IMR-90 (cell line): ENCODE measurements at regions not wholly inside any gene's neighbourhood (a gene's known extent, or its start where the extent isn't known, plus 50 kb on each side); places are given as distances from the start of the nearest gene placed in this dataset.

Source experiments
- ATAC-seq: fragments of 200-7000 bp; cut with Tn5 transposase; 2 replicates; pipeline ENCODE4 v1.9.1; 2020; ENCODE audit warnings: low read depth, mild to moderate bottlenecking, moderate library complexity
- BruUV-seq: library from RNA; stranded (reverse); fragments of 400-500 nt; replicated peaks from 2 replicates; lab custom pipeline; 2021; lab: Mats Ljungman, UMichigan
- CTCF ChIA-PET: fragments of 300-600 bp; formaldehyde crosslinking; extraction: SDS; loops from one replicate; lab custom pipeline; 2021; ENCODE audit warnings: antibody characterized with exemption; lab: Yijun Ruan, JAX
- POLR2A ChIA-PET: fragments of 300-600 bp; sonication (Branson Sonifier 250); formaldehyde crosslinking; loops from one replicate; lab custom pipeline; 2022; ENCODE audit warnings: antibody characterized with exemption; ENCODE audit not compliant: unreplicated experiment; lab: Charles Lee
- DNase-seq: peaks from one replicate; pipeline ENCODE4 v3.0.0; 2013
- H2AFZ ChIP-seq: replicated peaks from 2 replicates; pipeline ENCODE3; 2013; ENCODE audit warnings: low read length, mild to moderate bottlenecking; ENCODE audit not compliant: poor library complexity
- H2AK5ac ChIP-seq: 2 replicates; pipeline ENCODE4 v1.6.1; 2013; ENCODE audit warnings: low read depth, low read length, inconsistent platforms
- H2AK9ac ChIP-seq: replicated peaks from 2 replicates; pipeline ENCODE3; 2013; ENCODE audit warnings: mild to moderate bottlenecking, low read depth, low read length, moderate library complexity; ENCODE audit not compliant: poor library complexity
- H2BK120ac ChIP-seq: 2 replicates; pipeline ENCODE4 v1.6.1; 2013; ENCODE audit warnings: low read depth, low read length, inconsistent platforms
- H2BK15ac ChIP-seq: 3 replicates; pipeline ENCODE4 v1.6.1; 2013; ENCODE audit warnings: low read depth, low read length, inconsistent platforms
- H2BK20ac ChIP-seq: 2 replicates; pipeline ENCODE4 v1.6.1; 2013; ENCODE audit warnings: low read depth, mild to moderate bottlenecking, inconsistent platforms, low read length, moderate library complexity
- H2BK5ac ChIP-seq: 2 replicates; pipeline ENCODE4 v1.6.1; 2013; ENCODE audit warnings: mild to moderate bottlenecking, low read depth, low read length, inconsistent platforms; ENCODE audit not compliant: poor library complexity, severe bottlenecking
- H3K14ac ChIP-seq: replicated peaks from 2 replicates; pipeline ENCODE4 v1.6.1; 2013; ENCODE audit warnings: low read depth, low read length, inconsistent platforms
- H3K18ac ChIP-seq: 2 replicates; pipeline ENCODE4 v1.6.1; 2013; ENCODE audit warnings: low read depth, low read length, control low read depth
- H3K23ac ChIP-seq: 2 replicates; pipeline ENCODE4 v1.6.1; 2013; ENCODE audit warnings: low read depth, low read length, inconsistent platforms
- H3K27ac ChIP-seq: 2 replicates; pipeline ENCODE4 v1.5.1; 2013; ENCODE audit warnings: mild to moderate bottlenecking, control low read depth, low read length; ENCODE audit not compliant: insufficient read depth
- H3K27me3 ChIP-seq: 2 replicates; pipeline ENCODE4 v1.6.1; 2013; ENCODE audit warnings: low read length; ENCODE audit not compliant: control insufficient read depth, insufficient read depth
- H3K36me3 ChIP-seq: 2 replicates; pipeline ENCODE4 v1.6.1; 2013; ENCODE audit warnings: low read length, mixed read lengths; ENCODE audit not compliant: control insufficient read depth, insufficient read depth
- H3K4ac ChIP-seq: 2 replicates; pipeline ENCODE4 v1.6.1; 2013; ENCODE audit warnings: low read depth, low read length, inconsistent platforms
- H3K4me1 ChIP-seq: 2 replicates; pipeline ENCODE4 v1.6.1; 2013; ENCODE audit warnings: low read length, mixed read lengths; ENCODE audit not compliant: control insufficient read depth, insufficient read depth
- H3K4me2 ChIP-seq: 2 replicates; pipeline ENCODE4 v1.6.1; 2013; ENCODE audit warnings: low read depth, mild to moderate bottlenecking, control low read depth, low read length, moderate library complexity
- H3K4me3 ChIP-seq: 2 replicates; pipeline ENCODE4 v1.5.1; 2013; ENCODE audit warnings: low read depth, mild to moderate bottlenecking, control low read depth, low read length, moderate library complexity; ENCODE audit not compliant: insufficient read depth
- H3K56ac ChIP-seq: 2 replicates; pipeline ENCODE4 v1.6.1; 2013; ENCODE audit warnings: low read length, inconsistent platforms; ENCODE audit not compliant: insufficient read depth; ENCODE audit errors: extremely low read depth
- H3K79me1 ChIP-seq, 2 experiments: 2 replicates each; pipeline ENCODE4 v1.6.1; 2013; ENCODE audit warnings: low read length in 2 of 2, inconsistent platforms in 1 of 2, low read depth in 1 of 2
- H3K9ac ChIP-seq: 2 replicates; pipeline ENCODE4 v1.6.1; 2013; ENCODE audit warnings: low read depth, low read length, control low read depth
- H3K9me1 ChIP-seq: 2 replicates; pipeline ENCODE4 v1.6.1; 2013; ENCODE audit warnings: low read length, inconsistent platforms; ENCODE audit not compliant: insufficient read depth
- H3K9me3 ChIP-seq: 2 replicates; pipeline ENCODE4 v1.6.1; 2013; ENCODE audit warnings: low read length; ENCODE audit not compliant: control insufficient read depth, insufficient read depth
- H4K20me1 ChIP-seq: 2 replicates; pipeline ENCODE4 v1.6.1; 2013; ENCODE audit warnings: low read length, inconsistent platforms; ENCODE audit not compliant: insufficient read depth
- H4K5ac ChIP-seq: 2 replicates; pipeline ENCODE4 v1.6.1; 2013; ENCODE audit warnings: mild to moderate bottlenecking, low read depth, low read length, control low read depth
- H4K8ac ChIP-seq, 2 experiments: 2 replicates each; pipeline ENCODE4 v1.6.1; 2013; ENCODE audit warnings: low read depth in 2 of 2, low read length in 2 of 2, control low read depth in 1 of 2, inconsistent platforms in 1 of 2
- H4K91ac ChIP-seq: 2 replicates; pipeline ENCODE4 v1.6.1; 2013; ENCODE audit warnings: low read depth, low read length, inconsistent platforms; ENCODE audit not compliant: insufficient read depth
- BHLHE40 ChIP-seq: fragments of 150-350 bp; IDR thresholded peaks from 2 replicates; pipeline ENCODE4 v1.6.1; 2016; ENCODE audit warnings: mild to moderate bottlenecking, low read depth, low read length
- CEBPB ChIP-seq: IDR thresholded peaks from 2 replicates; pipeline ENCODE4 v1.6.1; 2012; ENCODE audit warnings: low read depth, low read length, improper control_type of control experiment
- CHD1 ChIP-seq: IDR thresholded peaks from 2 replicates; pipeline ENCODE4 v1.6.1; 2012; ENCODE audit warnings: low read depth, low read length, improper control_type of control experiment
- CTCF ChIP-seq: conservative IDR thresholded peaks from 2 replicates; pipeline ENCODE4 v1.5.1; 2012; ENCODE audit warnings: mild to moderate bottlenecking, low read depth, low read length, improper control_type of control experiment
- ELK1 ChIP-seq: fragments of 150-350 bp; IDR thresholded peaks from 2 replicates; pipeline ENCODE4 v1.6.1; 2016; ENCODE audit warnings: low read depth, mild to moderate bottlenecking, low read length, moderate library complexity, borderline replicate concordance
- FOS ChIP-seq: fragments of 150-350 bp; IDR thresholded peaks from 2 replicates; pipeline ENCODE4 v1.6.1; 2016; ENCODE audit warnings: low read depth, low read length
- MAFK ChIP-seq: IDR thresholded peaks from 2 replicates; pipeline ENCODE4 v1.6.1; 2012; ENCODE audit warnings: low read depth, low read length, improper control_type of control experiment
- MAZ ChIP-seq: IDR thresholded peaks from 2 replicates; pipeline ENCODE4 v1.6.1; 2012; ENCODE audit warnings: low read depth, mild to moderate bottlenecking, low read length, improper control_type of control experiment, moderate library complexity, borderline replicate concordance
- MXI1 ChIP-seq: IDR thresholded peaks from 2 replicates; pipeline ENCODE4 v1.6.1; 2012; ENCODE audit warnings: low read depth, mild to moderate bottlenecking, low read length, moderate library complexity, borderline replicate concordance
- NFE2L2 ChIP-seq: fragments of 150-350 bp; IDR thresholded peaks from 2 replicates; pipeline ENCODE4 v1.6.1; 2016; ENCODE audit warnings: low read depth, mild to moderate bottlenecking, low read length
- POLR2A ChIP-seq: IDR thresholded peaks from 2 replicates; pipeline ENCODE4 v1.6.1; 2012; ENCODE audit warnings: mild to moderate bottlenecking, low read depth, low read length
- RAD21 ChIP-seq: IDR thresholded peaks from 2 replicates; pipeline ENCODE4 v1.6.1; 2012; ENCODE audit warnings: low read length, improper control_type of control experiment
- RCOR1 ChIP-seq: IDR thresholded peaks from 2 replicates; pipeline ENCODE4 v1.6.1; 2012; ENCODE audit warnings: mild to moderate bottlenecking, low read length, improper control_type of control experiment; ENCODE audit not compliant: insufficient replicate concordance
- RFX5 ChIP-seq: IDR thresholded peaks from 2 replicates; pipeline ENCODE4 v1.8.0; 2012; ENCODE audit warnings: low read depth, mild to moderate bottlenecking, low read length, moderate library complexity
- SMC3 ChIP-seq: fragments of 150-350 bp; IDR thresholded peaks from 2 replicates; pipeline ENCODE4 v1.6.1; 2016; ENCODE audit warnings: low read depth, mild to moderate bottlenecking, antibody characterized with exemption, low read length, moderate library complexity
- USF2 ChIP-seq: fragments of 150-350 bp; IDR thresholded peaks from 2 replicates; pipeline ENCODE4 v1.6.1; 2017; ENCODE audit warnings: mild to moderate bottlenecking, antibody characterized with exemption, low read length, low read depth
- WGBS, 2 experiments: methylation state at CpG; one replicate each; pipeline versions ENCODE4 v1.1.5 to v1.1.7; 2013; ENCODE audit warnings: missing lambda C conversion rate in 2 of 2; ENCODE audit not compliant: insufficient read length in 1 of 2; ENCODE audit errors: extremely low coverage in 2 of 2; 5-methylcytosine and 5-hydroxymethylcytosine counted together
- dilution Hi-C: fragments of 300-500 bp; cut with HindIII; formaldehyde crosslinking; loops from one replicate; pipeline ENCODE4 v1.14.3; 2018; ENCODE audit warnings: low sequenced_read_pairs; ENCODE audit not compliant: unreplicated experiment
- in situ Hi-C: fragments of 300-500 bp; cut with MboI; formaldehyde crosslinking; loops from 3 replicates; pipeline ENCODE4 v1.14.3; 2019; ENCODE audit warnings: low sequenced_read_pairs, inconsistent platforms, mixed read lengths
- intact Hi-C: fragments of 100-400 bp; cut with micrococcal nuclease; formaldehyde crosslinking; loops from 2 replicates; pipeline ENCODE4 v1.10.0; 2022

- Histone ChIP-seq H2AK5ac (no peak overlapping the region), H3K14ac (no peak overlapping the region), H3K9me3 (no peaks in the 10 kb centered on the region), H4K91ac (no peak overlapping the region), H3K4me2 (no peak overlapping the region), H3K79me1 (no peaks in the 10 kb centered on the region), H4K5ac (no peak overlapping the region), H3K27ac (no peak overlapping the region), H3K27me3 (no peaks in the 10 kb centered on the region), H4K8ac (no peak overlapping the region), H3K4me3 (no peak overlapping the region), H3K36me3 (no peaks in the 10 kb centered on the region), H2BK15ac (no peak overlapping the region), H2BK120ac (no peak overlapping the region), H2BK5ac (no peak overlapping the region), H3K18ac (no peak overlapping the region), H4K20me1 (no peaks in the 10 kb centered on the region), H2AFZ (no peak overlapping the region), H3K9ac (no peak overlapping the region), H3K9me1 (no peaks in the 10 kb centered on the region), H2BK20ac (no peak overlapping the region), H3K4ac (no peak overlapping the region), H2AK9ac (no peak overlapping the region), H3K23ac (no peak overlapping the region), H3K56ac (no peak overlapping the region), H3K4me1 (no peaks in the 10 kb centered on the region)
- dilution Hi-C loops, result no loop called here
- TF ChIP-seq FOS (no peak), SMC3 (no peak), RAD21 (no peak), ELK1 (no peak), CTCF (no peak), CEBPB (no peak), MAFK (no peak), BHLHE40 (no peak), USF2 (no peak), RFX5 (no peak), POLR2A (no peak), CHD1 (no peak), MAZ (no peak), NFE2L2 (no peak), MXI1 (no peak), RCOR1 (no peak)
- DNase-seq (no peak), ATAC-seq (no peak)
- intact Hi-C loops, result no loop called here
- WGBS, 2 experiments, result 20% methylated on average over 1 of the region's 1 CpG; no CpG with 5 or more reads in 1 of the 2 experiments
- ChIA-PET CTCF (no interaction called here), POLR2A (no interaction called here)
- BruUV-seq, result no TSS peak
- in situ Hi-C loops, result no loop called here
Observed at GRCh38 chr4:82055156-82055555, 318.6 kb downstream of the HNRNPD start.
